ENCODE measurements at regions not wholly inside any gene's neighbourhood (a gene's known extent, or its start where the extent isn't known, plus 50 kb on each side); places are given as distances from the start of the nearest gene placed in this dataset.

DNA sequence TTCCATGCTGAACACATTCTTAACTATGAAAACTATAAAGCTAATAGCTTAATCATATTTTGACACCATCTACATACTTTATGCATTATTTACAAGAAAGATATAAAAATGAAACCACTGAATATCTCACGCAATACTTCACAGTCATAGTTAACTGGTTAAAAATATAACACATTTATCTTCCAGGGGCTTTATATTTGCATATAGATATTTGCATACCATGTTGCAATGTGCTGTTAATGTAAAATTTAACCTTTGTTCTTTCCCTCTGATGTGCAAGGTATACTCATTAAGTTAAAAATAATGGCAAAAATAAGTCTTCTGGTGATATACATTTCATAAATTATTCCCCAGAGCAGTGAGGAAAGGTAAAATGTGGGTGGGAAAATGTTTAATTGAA is 76.9 kb upstream of the MGMT start:
- intact Hi-C loops (cut with micrococcal nuclease): no loop called here
- POLR2A ChIA-PET: no interaction called here
- Histone ChIP-seq H3K36me3 (ENCODE audit: control insufficient read depth in 1 of 2, insufficient read depth in 2 of 2, low read length in 2 of 2) (no peaks in the 10 kb centered on the region), H3K9me3 (ENCODE audit: control insufficient read depth in 1 of 2, insufficient read depth in 1 of 2, low read depth in 1 of 2, low read length in 2 of 2) (peaks cover 3 to 5% of the 10 kb centered on the region in 2 experiments; a peak in 2 of 4 replicates), H3K4me3 (replicated peaks in 1 of 2; ENCODE audit: low read depth in 1 of 2, low read length in 2 of 2) (no peak overlapping the region), H3K79me2 (ENCODE audit: insufficient read depth, low read length) (no peaks in the 10 kb centered on the region), H3K9me2 (ENCODE audit: insufficient read depth) (no peaks in the 10 kb centered on the region), H4K20me1 (ENCODE audit: insufficient read depth) (no peaks in the 10 kb centered on the region), H3K27ac (ENCODE audit: low read depth, low read length) (no peak overlapping the region), H3K9ac (ENCODE audit: low read length) (no peak overlapping the region), H3K27me3 (ENCODE audit: insufficient read depth, low read length) (no peaks in the 10 kb centered on the region), H3K4me2 (ENCODE audit: low read length) (no peak overlapping the region), H3K4me1 (ENCODE audit: control insufficient read depth in 1 of 2, insufficient read depth in 2 of 2, low read length in 2 of 2) (no peaks in the 10 kb centered on the region), H2AFZ (ENCODE audit: low read depth, low read length, poor library complexity, severe bottlenecking) (no peak overlapping the region)
- BruUV-seq (replicated peaks): no TSS peak
- no peak for DNase-seq (ENCODE audit: low read depth, low spot score)
- CTCF ChIA-PET: no interaction called here
- RAD21 ChIA-PET (ENCODE audit: low non-redundant PET in 1 of 2, low total read pairs in 2 of 2, uncharacterized antibody in 2 of 2, unreplicated experiment in 2 of 2): no interaction called here
- TF ChIP-seq EGR1 (IDR thresholded peaks at IDR 0.05; ENCODE audit: low read depth) (no peak), ATF3 (IDR thresholded peaks at IDR 0.05) (no peak), SRF (IDR thresholded peaks at IDR 0.05; ENCODE audit: low read depth) (no peak), SIN3A (IDR thresholded peaks at IDR 0.05; ENCODE audit: low read depth) (no peak), POLR2A (IDR thresholded peaks at IDR 0.05; ENCODE audit: borderline replicate concordance, extremely low read depth, insufficient read depth, insufficient read length) (no peak), FOSL1 (IDR thresholded peaks at IDR 0.05; ENCODE audit: low read depth) (no peak), EZH2phosphoT487 (IDR thresholded peaks at IDR 0.05; ENCODE audit: borderline replicate concordance) (no peak), SP1 (IDR thresholded peaks at IDR 0.05; ENCODE audit: low read depth) (no peak), ELF1 (IDR thresholded peaks at IDR 0.05; ENCODE audit: borderline replicate concordance, low read depth) (no peak), CBX3 (IDR thresholded peaks at IDR 0.05; ENCODE audit: low read depth) (no peak), CEBPB (IDR thresholded peaks at IDR 0.05; ENCODE audit: low read depth) (no peak), ZBTB33 (IDR thresholded peaks at IDR 0.05; ENCODE audit: extremely low read depth, insufficient replicate concordance, low read length) (no peak)
- TF ChIP-seq, protein P1, sequence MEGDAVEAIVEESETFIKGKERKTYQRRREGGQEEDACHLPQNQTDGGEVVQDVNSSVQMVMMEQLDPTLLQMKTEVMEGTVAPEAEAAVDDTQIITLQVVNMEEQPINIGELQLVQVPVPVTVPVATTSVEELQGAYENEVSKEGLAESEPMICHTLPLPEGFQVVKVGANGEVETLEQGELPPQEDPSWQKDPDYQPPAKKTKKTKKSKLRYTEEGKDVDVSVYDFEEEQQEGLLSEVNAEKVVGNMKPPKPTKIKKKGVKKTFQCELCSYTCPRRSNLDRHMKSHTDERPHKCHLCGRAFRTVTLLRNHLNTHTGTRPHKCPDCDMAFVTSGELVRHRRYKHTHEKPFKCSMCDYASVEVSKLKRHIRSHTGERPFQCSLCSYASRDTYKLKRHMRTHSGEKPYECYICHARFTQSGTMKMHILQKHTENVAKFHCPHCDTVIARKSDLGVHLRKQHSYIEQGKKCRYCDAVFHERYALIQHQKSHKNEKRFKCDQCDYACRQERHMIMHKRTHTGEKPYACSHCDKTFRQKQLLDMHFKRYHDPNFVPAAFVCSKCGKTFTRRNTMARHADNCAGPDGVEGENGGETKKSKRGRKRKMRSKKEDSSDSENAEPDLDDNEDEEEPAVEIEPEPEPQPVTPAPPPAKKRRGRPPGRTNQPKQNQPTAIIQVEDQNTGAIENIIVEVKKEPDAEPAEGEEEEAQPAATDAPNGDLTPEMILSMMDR (IDR thresholded peaks at IDR 0.05 in 2 of 3, conservative IDR thresholded peaks at IDR 0.05 in 1 of 3; ENCODE audit: borderline replicate concordance in 1 of 3, insufficient read depth in 1 of 3, low read depth in 2 of 3, low read length in 2 of 3): no peak
- ATAC-seq: no peak
